Transverse colon (tissue), 4 donors: ENCODE measurements at regions not wholly inside any gene's neighbourhood (a gene's known extent, or its start where the extent isn't known, plus 50 kb on each side); places are given as distances from the start of the nearest gene placed in this dataset.
A peak's percentile ranks its signal among the peaks of the same experiment; 100 is the strongest.

ENCODE experiments used
- DNase-seq: peaks from one replicate; pipeline ENCODE4 v3.0.0-alpha.2; 2019
- H3K27ac ChIP-seq, 4 donors: fragments of 200-600 bp; sonication (generic); 2 replicates each; pipeline ENCODE4 v1.5.1; 2016 to 2018; ENCODE audit warnings: inconsistent platforms in 4 of 4
- H3K27me3 ChIP-seq: fragments of 200-600 bp; sonication (generic); 2 replicates; pipeline ENCODE4 v1.5.1; 2017; ENCODE audit warnings: inconsistent platforms
- H3K36me3 ChIP-seq, 4 donors: fragments of 200-600 bp; sonication (generic); 2 replicates each; pipeline ENCODE4 v1.5.1; 2017 to 2019; ENCODE audit warnings: inconsistent platforms in 4 of 4
- H3K4me1 ChIP-seq, 4 donors: fragments of 200-600 bp; sonication (generic); 2 replicates each; pipeline ENCODE4 v1.5.1; 2017 to 2020; ENCODE audit warnings: inconsistent platforms in 4 of 4
- H3K4me3 ChIP-seq, 4 donors: fragments of 200-600 bp; sonication (generic); 1 replicate in 1 of 4; 2 replicates in 3 of 4; pipeline versions ENCODE4 v1.5.1 to v1.6.1; 2017 to 2019; ENCODE audit warnings: inconsistent platforms in 4 of 4
- H3K9me3 ChIP-seq, 2 donors: fragments of 200-600 bp; sonication (generic); 2 replicates each; pipeline ENCODE4 v1.5.1; 2017 to 2019; ENCODE audit warnings: inconsistent platforms in 2 of 2
- CTCF ChIP-seq, 5 experiments: fragments of 200-600 bp in 3 of 5; fragments of 450-650 bp in 2 of 5; sonication (generic) in 3 of 5; IDR thresholded peaks; 1 replicate in 2 of 5; 2 replicates in 3 of 5; pipeline ENCODE4 v1.5.1; 2016 to 2017; ENCODE audit warnings: antibody characterized with exemption in 5 of 5, inconsistent platforms in 3 of 5, mild to moderate bottlenecking in 2 of 5, moderate library complexity in 1 of 5
- EP300 ChIP-seq: sonication (generic); formaldehyde crosslinking; IDR thresholded peaks from one replicate; pipeline ENCODE4 v1.6.1; 2017; ENCODE audit warnings: antibody characterized with exemption, low read depth
- POLR2A ChIP-seq: fragments of 450-650 bp; IDR thresholded peaks from one replicate; pipeline ENCODE4 v1.6.1; 2016; ENCODE audit warnings: antibody characterized with exemption, mild to moderate bottlenecking, moderate library complexity
- POLR2AphosphoS5 ChIP-seq, 3 donors: sonication (generic); formaldehyde crosslinking; IDR thresholded peaks; one replicate each; pipeline ENCODE4 v1.6.1; 2016; ENCODE audit warnings: antibody characterized with exemption in 3 of 3
- WGBS, 2 donors: methylation state at CpG; one replicate each; pipeline ENCODE4 v1.1.5; 2018; ENCODE audit warnings: low coverage in 1 of 2; 5-methylcytosine and 5-hydroxymethylcytosine counted together
- in situ Hi-C, 4 donors: fragments of 200-750 bp; cut with MboI; loops; one replicate each; pipeline versions ENCODE4 v1.15.0 to v1.15.1; 2017; ENCODE audit warnings: low sequenced_read_pairs in 3 of 4, low pct_ligation_motif_present in 1 of 4, low pct_unique_long_range_greater_than_20kb in 1 of 4
- intact Hi-C: fragments of 100-400 bp; cut with DNase I; formaldehyde crosslinking; loops from one replicate; pipeline ENCODE4 v1.15.1; 2023; ENCODE audit warnings: low total_unique reads

DNA sequence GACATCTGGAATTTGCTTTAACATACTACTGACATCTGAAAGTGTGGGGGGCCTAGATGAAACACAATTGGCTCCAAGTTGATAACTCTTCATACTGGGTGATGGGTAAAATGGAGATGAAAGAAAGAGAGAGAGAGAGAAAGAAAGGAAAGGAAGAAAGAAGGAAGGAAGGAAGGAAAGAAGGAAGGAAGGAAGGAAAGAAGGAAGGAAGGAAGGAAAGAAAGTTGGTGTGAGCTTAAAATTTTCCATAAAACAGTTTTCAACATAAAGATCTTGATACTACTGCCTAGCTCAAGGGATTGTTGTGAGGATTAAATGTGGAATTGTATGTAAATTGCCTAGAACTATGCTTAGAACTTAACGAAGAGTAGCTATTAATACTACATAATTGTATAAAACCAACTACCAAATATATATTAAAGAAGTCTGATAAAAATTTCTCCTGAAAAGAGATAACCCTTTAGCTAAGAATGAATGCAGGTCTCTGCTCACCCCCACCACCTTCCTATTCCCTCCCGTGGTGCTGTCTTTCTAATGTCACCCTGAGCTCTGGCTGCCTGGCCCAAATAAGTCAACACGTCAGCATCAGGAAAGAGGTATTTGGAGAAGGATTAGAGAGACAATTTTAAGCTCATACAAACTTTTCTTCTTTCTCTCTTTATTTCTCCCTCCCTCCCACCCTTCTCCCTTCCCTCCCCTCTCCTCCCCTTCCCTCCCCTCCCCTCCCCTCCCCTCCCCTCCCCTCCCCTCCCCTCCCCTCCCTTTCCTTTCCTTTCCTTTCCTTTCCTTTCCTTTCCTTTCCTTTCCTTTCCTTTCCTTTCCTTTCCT is 89.3 kb upstream of the SGIP1 start:
- no peak for DNase-seq
- Histone ChIP-seq H3K4me3 (no peak overlapping the region), H3K27me3 (no peaks in the 10 kb centered on the region), H3K9me3 (no peaks in the 10 kb centered on the region), H3K36me3 (no peaks in the 10 kb centered on the region), H3K4me1 (peaks cover 0 to 18% (median 7%) of the 10 kb centered on the region in 4 donors), H3K27ac (no peak overlapping the region)
- 61 to 80% methylated on average over 3 of the region's 3 CpGs for WGBS, 2 donors
- TF ChIP-seq POLR2A (no peak), CTCF (IDR thresholded peaks at IDR 0.05) (no peak), POLR2AphosphoS5 (IDR thresholded peaks at IDR 0.05) (no peak), EP300 (no peak)
- intact Hi-C loops = loop anchor here (10.0 kb wide), 1 partner anchor 480 kb away; no protein-coding TSS in a partner anchor
- in situ Hi-C loops = loop anchor here in 3 of 4 donors (5.0 to 10.0 kb wide), 3 partner anchors 190 to 480 kb away; no protein-coding TSS in a partner anchor

GRCh38 chr1:66445492-66446181 is 88.3 kb upstream of the SGIP1 start:
- Histone ChIP-seq H3K4me1 (peaks cover 0 to 22% (median 7%) of the 10 kb centered on the region in 4 donors), H3K27me3 (no peaks in the 10 kb centered on the region), H3K4me3 (no peak overlapping the region), H3K9me3 (no peaks in the 10 kb centered on the region), H3K36me3 (no peaks in the 10 kb centered on the region), H3K27ac (peak overlapping the region; percentile 47 to 78 (median 68))
- in situ Hi-C loops (loop anchor here in 1 of 4 donors (10.0 kb wide), 2 partner anchors 191 to 481 kb away; no protein-coding TSS in a partner anchor), intact Hi-C loops (loop anchor here (2.0 to 10.0 kb wide), 2 partner anchors 193 to 481 kb away; no protein-coding TSS in a partner anchor)
- peak; percentile 51 for DNase-seq
- 37 to 57% methylated on average over 3 to 5 of the region's 5 CpGs for WGBS, 2 donors
- no peak for TF ChIP-seq POLR2A
- TF ChIP-seq POLR2AphosphoS5 (IDR thresholded peaks at IDR 0.05) = no peak
- no peak for TF ChIP-seq CTCF (IDR thresholded peaks at IDR 0.05)
- no peak for TF ChIP-seq EP300

DNA sequence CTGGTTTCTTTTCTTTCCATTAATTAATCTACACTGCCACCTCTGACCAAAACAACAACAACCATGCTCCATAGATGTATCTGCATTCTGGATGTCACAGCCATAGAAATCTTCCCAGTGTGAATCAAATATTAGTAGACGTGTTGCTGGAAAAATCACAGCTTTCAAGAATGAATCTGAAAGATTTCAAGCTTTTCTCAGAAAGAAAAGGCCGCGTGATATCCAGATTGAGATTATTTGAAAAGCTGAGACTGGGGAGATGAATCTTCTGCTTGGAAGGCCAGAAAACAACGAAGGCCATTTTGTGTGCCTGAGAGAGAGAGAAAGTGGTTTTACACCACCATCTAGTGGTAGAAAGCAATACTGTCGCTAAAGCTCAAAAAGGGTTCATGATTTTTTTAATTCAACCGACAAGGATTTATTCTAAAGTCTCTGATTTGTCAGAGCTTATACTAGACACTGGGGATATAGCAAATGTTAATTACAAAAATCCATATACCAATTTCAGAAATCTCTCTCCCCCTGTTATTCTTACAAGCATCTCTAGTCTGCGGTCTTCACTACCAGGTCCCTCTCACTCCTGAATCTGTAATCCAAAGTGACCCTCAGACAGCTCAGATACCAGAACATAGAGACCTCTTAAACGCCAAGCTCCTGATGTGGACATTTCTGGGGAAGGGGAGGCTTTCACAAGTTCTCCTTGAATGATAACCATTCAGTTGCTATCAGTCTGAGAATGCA is 87.5 kb upstream of the SGIP1 start:
- no peak for TF ChIP-seq EP300
- TF ChIP-seq CTCF (IDR thresholded peaks at IDR 0.05) = peak; percentile 81 to 96 (median 85)
- Histone ChIP-seq H3K36me3 (no peaks in the 10 kb centered on the region), H3K9me3 (no peaks in the 10 kb centered on the region), H3K27ac (peak overlapping the region; percentile 47 to 78 (median 68)), H3K4me3 (no peak overlapping the region), H3K27me3 (no peaks in the 10 kb centered on the region), H3K4me1 (peaks cover 0 to 30% (median 7%) of the 10 kb centered on the region in 4 donors)
- intact Hi-C loops = loop anchor here (2.0 to 10.0 kb wide), 2 partner anchors 194 to 482 kb away; no protein-coding TSS in a partner anchor
- 15 to 21% methylated on average over 7 to 8 of the region's 8 CpGs for WGBS, 2 donors
- in situ Hi-C loops = loop anchor here in 1 of 4 donors (10.0 kb wide), 2 partner anchors 192 to 482 kb away; no protein-coding TSS in a partner anchor
- DNase-seq = no peak
